ENCODE measurements at regions not wholly inside any gene's neighbourhood (a gene's known extent, or its start where the extent isn't known, plus 50 kb on each side); places are given as distances from the start of the nearest gene placed in this dataset.

- Mint-ChIP-seq H3K4me1 (no peaks in the 10 kb centered on the region), H3K36me3 (ENCODE audit: insufficient read depth) (no peaks in the 10 kb centered on the region), H3K27me3 (peaks cover 10% of the 10 kb centered on the region), H3K27ac (ENCODE audit: low read depth) (no peak overlapping the region), H3K4me3 (no peak overlapping the region), H3K9me3 (no peaks in the 10 kb centered on the region)
- DNase-seq (ENCODE audit: low spot score in 2 of 2) (no peak), ATAC-seq (replicated peaks; ENCODE audit: extremely low read depth, poor library complexity, severe bottlenecking) (no peak)
These were observed 103.4 kb upstream of the MYCN start for GRCh38 chr2:15836689-15837610.

- H3K36me3 Mint-ChIP-seq (ENCODE audit: insufficient read depth) = no peaks in the 10 kb centered on the region
- no peak for ATAC-seq (replicated peaks; ENCODE audit: extremely low read depth, poor library complexity, severe bottlenecking)
- no peak overlapping the region for H3K4me3 Mint-ChIP-seq
- DNase-seq (ENCODE audit: low spot score in 2 of 2) = no peak
- no peaks in the 10 kb centered on the region for H3K4me1 Mint-ChIP-seq
- no peaks in the 10 kb centered on the region for H3K27me3 Mint-ChIP-seq
- H3K27ac Mint-ChIP-seq (ENCODE audit: low read depth) = no peak overlapping the region
- H3K9me3 Mint-ChIP-seq = no peaks in the 10 kb centered on the region
These were observed 101.8 kb upstream of the MYCN start for GRCh38 chr2:15838481-15839090.

- Mint-ChIP-seq H3K27me3 (no peaks in the 10 kb centered on the region), H3K4me3 (no peak overlapping the region), H3K27ac (ENCODE audit: low read depth) (no peak overlapping the region), H3K4me1 (no peaks in the 10 kb centered on the region), H3K9me3 (no peaks in the 10 kb centered on the region), H3K36me3 (ENCODE audit: insufficient read depth) (no peaks in the 10 kb centered on the region)
- DNase-seq (ENCODE audit: low spot score in 2 of 2) (no peak), ATAC-seq (replicated peaks; ENCODE audit: extremely low read depth, poor library complexity, severe bottlenecking) (no peak)
These were observed 100.8 kb upstream of the MYCN start for GRCh38 chr2:15839426-15840124.

- no peaks in the 10 kb centered on the region for H3K36me3 Mint-ChIP-seq (ENCODE audit: insufficient read depth)
These were observed 100.2 kb upstream of the MYCN start for GRCh38 chr2:15840148-15840547.

GRCh38 chr2:15840969-15841368 lies 99.4 kb upstream of the MYCN start:
- no peaks in the 10 kb centered on the region for H3K9me3 Mint-ChIP-seq
- no peaks in the 10 kb centered on the region for H3K36me3 Mint-ChIP-seq (ENCODE audit: insufficient read depth)
- no peaks in the 10 kb centered on the region for H3K4me1 Mint-ChIP-seq
- DNase-seq (ENCODE audit: low spot score in 2 of 2) (no peak), ATAC-seq (replicated peaks; ENCODE audit: extremely low read depth, poor library complexity, severe bottlenecking) (no peak)
- no peaks in the 10 kb centered on the region for H3K27me3 Mint-ChIP-seq
- H3K27ac Mint-ChIP-seq (ENCODE audit: low read depth) = peak overlapping the region; percentile 4
- H3K4me3 Mint-ChIP-seq = no peak overlapping the region

More at GRCh38 chr2:15840148-15840547, 100.2 kb upstream of the MYCN start:
- H3K9me3 Mint-ChIP-seq = no peaks in the 10 kb centered on the region
- no peaks in the 10 kb centered on the region for H3K4me1 Mint-ChIP-seq
- no peak for ATAC-seq (replicated peaks; ENCODE audit: extremely low read depth, poor library complexity, severe bottlenecking)
- no peaks in the 10 kb centered on the region for H3K27me3 Mint-ChIP-seq
- no peak overlapping the region for H3K4me3 Mint-ChIP-seq
- H3K27ac Mint-ChIP-seq (ENCODE audit: low read depth) = no peak overlapping the region
- DNase-seq (ENCODE audit: low spot score in 2 of 2) = no peak

GRCh38 chr2:15841776-15842560 lies 98.4 kb upstream of the MYCN start:
- ATAC-seq (replicated peaks; ENCODE audit: extremely low read depth, poor library complexity, severe bottlenecking) (no peak), DNase-seq (ENCODE audit: low spot score in 2 of 2) (no peak)
- H3K27ac Mint-ChIP-seq (ENCODE audit: low read depth) = no peak overlapping the region
- no peaks in the 10 kb centered on the region for H3K9me3 Mint-ChIP-seq
- H3K27me3 Mint-ChIP-seq = no peaks in the 10 kb centered on the region
- no peaks in the 10 kb centered on the region for H3K36me3 Mint-ChIP-seq (ENCODE audit: insufficient read depth)
- H3K4me1 Mint-ChIP-seq = no peaks in the 10 kb centered on the region
- no peak overlapping the region for H3K4me3 Mint-ChIP-seq

GRCh38 chr2:15842758-15843666 lies 97.3 kb upstream of the MYCN start:
- H3K27ac Mint-ChIP-seq (ENCODE audit: low read depth) = no peak overlapping the region
- no peak for ATAC-seq (replicated peaks; ENCODE audit: extremely low read depth, poor library complexity, severe bottlenecking)
- H3K9me3 Mint-ChIP-seq = no peaks in the 10 kb centered on the region
- DNase-seq (ENCODE audit: low spot score in 2 of 2) = no peak
- H3K36me3 Mint-ChIP-seq (ENCODE audit: insufficient read depth) = no peaks in the 10 kb centered on the region
- H3K4me3 Mint-ChIP-seq = no peak overlapping the region
- H3K27me3 Mint-ChIP-seq = no peaks in the 10 kb centered on the region
- H3K4me1 Mint-ChIP-seq = no peaks in the 10 kb centered on the region

- no peak for ATAC-seq (replicated peaks; ENCODE audit: extremely low read depth, poor library complexity, severe bottlenecking)
- H3K4me3 Mint-ChIP-seq = no peak overlapping the region
- H3K36me3 Mint-ChIP-seq (ENCODE audit: insufficient read depth) = no peaks in the 10 kb centered on the region
- no peak overlapping the region for H3K27ac Mint-ChIP-seq (ENCODE audit: low read depth)
- no peaks in the 10 kb centered on the region for H3K4me1 Mint-ChIP-seq
- H3K27me3 Mint-ChIP-seq = no peaks in the 10 kb centered on the region
- no peak for DNase-seq (ENCODE audit: low spot score in 2 of 2)
- peaks cover 1% of the 10 kb centered on the region for H3K9me3 Mint-ChIP-seq
These were observed 96.0 kb upstream of the MYCN start for GRCh38 chr2:15844211-15844801.

GRCh38 chr2:15845294-15845693 lies 95.1 kb upstream of the MYCN start:
- no peaks in the 10 kb centered on the region for H3K36me3 Mint-ChIP-seq (ENCODE audit: insufficient read depth)
- H3K27me3 Mint-ChIP-seq = no peaks in the 10 kb centered on the region
- H3K9me3 Mint-ChIP-seq = peaks cover 6% of the 10 kb centered on the region
- H3K4me3 Mint-ChIP-seq = no peak overlapping the region
- DNase-seq (ENCODE audit: low spot score in 2 of 2) (no peak), ATAC-seq (replicated peaks; ENCODE audit: extremely low read depth, poor library complexity, severe bottlenecking) (no peak)
- no peak overlapping the region for H3K27ac Mint-ChIP-seq (ENCODE audit: low read depth)
- H3K4me1 Mint-ChIP-seq = no peaks in the 10 kb centered on the region

GRCh38 chr2:15845737-15846405 lies 94.5 kb upstream of the MYCN start:
- Mint-ChIP-seq H3K9me3 (peaks cover 6% of the 10 kb centered on the region), H3K4me1 (no peaks in the 10 kb centered on the region), H3K27ac (ENCODE audit: low read depth) (no peak overlapping the region), H3K4me3 (no peak overlapping the region), H3K27me3 (no peaks in the 10 kb centered on the region), H3K36me3 (ENCODE audit: insufficient read depth) (no peaks in the 10 kb centered on the region)
- DNase-seq (ENCODE audit: low spot score in 2 of 2) = no peak
- no peak for ATAC-seq (replicated peaks; ENCODE audit: extremely low read depth, poor library complexity, severe bottlenecking)

- no peak for ATAC-seq (replicated peaks; ENCODE audit: extremely low read depth, poor library complexity, severe bottlenecking)
- Mint-ChIP-seq H3K27me3 (no peaks in the 10 kb centered on the region), H3K9me3 (peaks cover 6% of the 10 kb centered on the region), H3K36me3 (ENCODE audit: insufficient read depth) (no peaks in the 10 kb centered on the region), H3K4me1 (no peaks in the 10 kb centered on the region), H3K27ac (ENCODE audit: low read depth) (no peak overlapping the region), H3K4me3 (no peak overlapping the region)
- no peak for DNase-seq (ENCODE audit: low spot score in 2 of 2)
These were observed 93.7 kb upstream of the MYCN start for GRCh38 chr2:15846626-15847025.
